ENCODE measurements at regions not wholly inside any gene's neighbourhood (a gene's known extent, or its start where the extent isn't known, plus 50 kb on each side); places are given as distances from the start of the nearest gene placed in this dataset.

DNA sequence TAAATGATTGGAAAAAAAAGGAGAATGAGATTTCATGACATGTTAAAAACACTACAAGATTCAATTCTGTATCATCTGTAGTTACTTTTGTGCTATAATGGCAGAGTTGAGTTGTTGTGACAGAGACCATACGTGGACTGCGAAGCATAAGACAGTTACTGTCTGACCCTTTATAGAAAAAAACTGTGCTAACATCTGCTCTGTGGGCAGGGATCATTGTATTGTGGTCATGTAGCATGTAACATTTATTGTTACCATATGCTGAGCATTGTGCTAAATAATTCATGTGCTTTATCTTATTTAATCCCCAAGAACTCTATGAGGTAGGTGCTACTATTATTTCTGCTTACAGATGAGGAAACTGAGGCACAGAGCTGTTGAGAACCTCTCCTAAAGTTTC lies 147.3 kb upstream of the HMHB1 start:
- no peak overlapping the region for H4K91ac ChIP-seq (ENCODE audit: insufficient read length, low read depth, low read length)
- no peak overlapping the region for H3T11ph ChIP-seq (ENCODE audit: low read length)
- H2AFZ ChIP-seq (ENCODE audit: low read length), result no peak overlapping the region
- H2AK5ac ChIP-seq (ENCODE audit: insufficient read length, low read length), result no peak overlapping the region
- Mint-ChIP-seq H3K27ac (no peak overlapping the region), H3K36me3 (ENCODE audit: insufficient read depth in 1 of 3, low read depth in 3 of 3) (no peaks in the 10 kb centered on the region), H3K4me3 (no peak overlapping the region), H3K4me1 (no peaks in the 10 kb centered on the region), H3K27me3 (ENCODE audit: low read depth) (no peaks in the 10 kb centered on the region; the same call in 1 of the 2 replicates), H3K9me3 (no peaks in the 10 kb centered on the region)
- no peaks in the 10 kb centered on the region for H3K79me2 ChIP-seq (ENCODE audit: insufficient read depth, low read length)
- H3K79me1 ChIP-seq (ENCODE audit: insufficient read depth, low read depth, low read length, poor library complexity, severe bottlenecking), result no peaks in the 10 kb centered on the region
- H2BK15ac ChIP-seq (ENCODE audit: low read depth, low read length), result no peak overlapping the region
- no peaks in the 10 kb centered on the region for H3K4me1 ChIP-seq (ENCODE audit: insufficient read depth, low read length)
- H2BK12ac ChIP-seq (ENCODE audit: insufficient read length, low read depth, low read length), result no peak overlapping the region
- no peak overlapping the region for H2BK120ac ChIP-seq (ENCODE audit: low read depth, low read length, poor library complexity, severe bottlenecking)
- no peak overlapping the region for H3K27ac ChIP-seq (ENCODE audit: insufficient read length, low read depth, low read length)
- H3K27me3 ChIP-seq (ENCODE audit: insufficient read depth, low read length), result no peaks in the 10 kb centered on the region
- WGBS (ENCODE audit: extremely low coverage, insufficient read length, low lambda C conversion rate), result no CpG with 5 or more reads among the region's 2 CpGs
- no peak overlapping the region for H3K14ac ChIP-seq (ENCODE audit: insufficient read depth, low read length)
- H3K18ac ChIP-seq (ENCODE audit: insufficient read length, low read depth, low read length), result no peak overlapping the region
- no peaks in the 10 kb centered on the region for H3K23me2 ChIP-seq (ENCODE audit: insufficient read length, low read depth, low read length, poor library complexity, severe bottlenecking)
- no peaks in the 10 kb centered on the region for H4K20me1 ChIP-seq (ENCODE audit: control insufficient read depth, insufficient read depth, insufficient read length)
- H3K9ac ChIP-seq (ENCODE audit: extremely low read depth, insufficient read length, low read length), result no peak overlapping the region
- H3K23ac ChIP-seq (ENCODE audit: insufficient read length, low read depth, low read length), result no peak overlapping the region
- H4K5ac ChIP-seq (ENCODE audit: insufficient read length, low read depth, low read length), result no peak overlapping the region
- no peaks in the 10 kb centered on the region for H3K9me3 ChIP-seq (ENCODE audit: control insufficient read depth, low read depth, low read length)
- H3K4ac ChIP-seq (ENCODE audit: low read depth, low read length), result no peak overlapping the region
- H3K56ac ChIP-seq (ENCODE audit: insufficient read length, low read depth, low read length), result no peak overlapping the region
- no peak for TF ChIP-seq CTCF (conservative IDR thresholded peaks at IDR 0.05)
- H2BK20ac ChIP-seq (ENCODE audit: low read depth, low read length, poor library complexity, severe bottlenecking), result no peak overlapping the region
- H3K4me2 ChIP-seq (ENCODE audit: insufficient read depth, insufficient read length, low read length), result no peak overlapping the region
- no peak overlapping the region for H4K8ac ChIP-seq (replicated peaks; ENCODE audit: insufficient read length, low read depth, low read length)
- H2BK5ac ChIP-seq (ENCODE audit: insufficient read length, low read length), result no peak overlapping the region
- no peak for DNase-seq

All from H9 (cell line).